GM12875 (cell line): ENCODE measurements at regions not wholly inside any gene's neighbourhood (a gene's known extent, or its start where the extent isn't known, plus 50 kb on each side); places are given as distances from the start of the nearest gene placed in this dataset.

Experiments used
- H3K4me3 ChIP-seq: one replicate; pipeline ENCODE4 v1.5.1; 2011; ENCODE audit warnings: low read depth, low read length, control low read depth
- CTCF ChIP-seq: IDR thresholded peaks from 2 replicates; pipeline ENCODE4 v1.5.1; 2011; ENCODE audit warnings: low read depth, mild to moderate bottlenecking, control low read depth, inconsistent platforms, low read length, moderate library complexity, borderline replicate concordance; ENCODE audit not compliant: insufficient read depth

- no peak overlapping the region for H3K4me3 ChIP-seq
- no peak for TF ChIP-seq CTCF
These were observed 60.9 kb upstream of the ABL1 start for GRCh38 chr9:130774183-130774582.

GRCh38 chr9:130775336-130775991 is 59.6 kb upstream of the ABL1 start:
- TF ChIP-seq CTCF = no peak
- no peak overlapping the region for H3K4me3 ChIP-seq

GRCh38 chr9:130779153-130779855 is 55.8 kb upstream of the ABL1 start:
- TF ChIP-seq CTCF = no peak
- H3K4me3 ChIP-seq = no peak overlapping the region

GRCh38 chr9:130780415-130780814 is 54.6 kb upstream of the ABL1 start:
- no peak overlapping the region for H3K4me3 ChIP-seq
- no peak for TF ChIP-seq CTCF

- TF ChIP-seq CTCF = no peak
- H3K4me3 ChIP-seq = no peak overlapping the region
These were observed 54.1 kb upstream of the ABL1 start for GRCh38 chr9:130780865-130781504.

GRCh38 chr9:130781569-130781968 is 53.5 kb upstream of the ABL1 start:
- H3K4me3 ChIP-seq = no peak overlapping the region
- TF ChIP-seq CTCF = no peak

- H3K4me3 ChIP-seq = no peak overlapping the region
- no peak for TF ChIP-seq CTCF
These were observed 52.0 kb upstream of the ABL1 start for GRCh38 chr9:130782886-130783530.
